ENCODE measurements at regions not wholly inside any gene's neighbourhood (a gene's known extent, or its start where the extent isn't known, plus 50 kb on each side); places are given as distances from the start of the nearest gene placed in this dataset.

GRCh38 chr20:7379621-7380220 is 560.5 kb downstream of the HAO1 start:
- no peak for TF ChIP-seq CTCF (IDR thresholded peaks at IDR 0.05 in 4 of 5, conservative IDR thresholded peaks at IDR 0.05 in 1 of 5)
- TF ChIP-seq POLR2A (IDR thresholded peaks at IDR 0.05) = no peak
